Psoas muscle (tissue), 7 donors: ENCODE measurements at regions not wholly inside any gene's neighbourhood (a gene's known extent, or its start where the extent isn't known, plus 50 kb on each side); places are given as distances from the start of the nearest gene placed in this dataset.

Source experiments
- ATAC-seq, 4 donors: fragments of 200-7000 bp; cut with Tn5 transposase; one replicate each; pipeline ENCODE4 v1.9.1; 2020; ENCODE audit warnings: moderate library complexity in 3 of 4, mild to moderate bottlenecking in 2 of 4
- DNase-seq, 2 donors: peaks; one replicate each; pipeline ENCODE4 v3.0.0-alpha.2; 2020
- H3K27ac ChIP-seq: fragments of 200-600 bp; one replicate; pipeline ENCODE4 v1.8.0; 2022
- H3K27me3 ChIP-seq, 3 donors: fragments of 200-600 bp in 1 of 3; one replicate each; pipeline versions ENCODE4 v1.6.1 to v1.8.0; 2013 to 2022; ENCODE audit warnings: low read length in 2 of 3, mild to moderate bottlenecking in 2 of 3, moderate library complexity in 1 of 3; ENCODE audit not compliant: insufficient read depth in 3 of 3
- H3K36me3 ChIP-seq, 2 donors: fragments of 200-600 bp in 1 of 2; one replicate each; pipeline versions ENCODE4 v1.6.1 to v1.8.0; 2013 to 2022; ENCODE audit warnings: low read depth in 1 of 2, mild to moderate bottlenecking in 1 of 2, moderate library complexity in 1 of 2; ENCODE audit not compliant: insufficient read depth in 1 of 2
- H3K4me1 ChIP-seq: fragments of 200-600 bp; one replicate; pipeline ENCODE4 v1.8.0; 2022
- H3K4me3 ChIP-seq: fragments of 200-600 bp; one replicate; pipeline ENCODE4 v1.8.0; 2022; ENCODE audit warnings: mild to moderate bottlenecking
- H3K9me3 ChIP-seq: fragments of 200-600 bp; one replicate; pipeline ENCODE4 v1.8.0; 2022
- WGBS, 3 donors: extraction: QIAGEN DNeasy Blood & Tissue Kit; methylation state at CpG; one replicate each; pipeline versions ENCODE4 v1.1.6 to v1.1.7; 2013; 5-methylcytosine and 5-hydroxymethylcytosine counted together
- intact Hi-C, 2 donors: fragments of 100-400 bp; cut with DNase I; formaldehyde crosslinking; loops; one replicate each; pipeline versions ENCODE4 v1.11.0 to v1.14.2; 2022
- TF ChIP-seq, protein P1 (sequence below): fragments of 200-600 bp; IDR thresholded peaks from one replicate; pipeline ENCODE4 v1.8.0; 2022; ENCODE audit warnings: antibody characterized with exemption
- donor health status: healthy with polysubstance abuse.
- donor health status: DM: no; HTN: no; CAD: no; lungs with moderate emphysema.
- donor health status: Bipolar disorder and iron deficiency.
- donor health status: healthy.
- donor health status: DM: yes; HTN: yes; CAD: no.
- donor health status: DM: no; HTN: no; CAD: no.
- donor health status: DM: yes; HTN: yes; CAD: no.

GRCh38 chr12:75602106-75602505 lies 90.7 kb upstream of the KRR1 start:
- Histone ChIP-seq H3K9me3 (no peaks in the 10 kb centered on the region), H3K4me1 (no peaks in the 10 kb centered on the region), H3K4me3 (no peak overlapping the region), H3K27me3 (no peaks in the 10 kb centered on the region), H3K36me3 (no peaks in the 10 kb centered on the region), H3K27ac (no peak overlapping the region)
- TF ChIP-seq, protein P1, sequence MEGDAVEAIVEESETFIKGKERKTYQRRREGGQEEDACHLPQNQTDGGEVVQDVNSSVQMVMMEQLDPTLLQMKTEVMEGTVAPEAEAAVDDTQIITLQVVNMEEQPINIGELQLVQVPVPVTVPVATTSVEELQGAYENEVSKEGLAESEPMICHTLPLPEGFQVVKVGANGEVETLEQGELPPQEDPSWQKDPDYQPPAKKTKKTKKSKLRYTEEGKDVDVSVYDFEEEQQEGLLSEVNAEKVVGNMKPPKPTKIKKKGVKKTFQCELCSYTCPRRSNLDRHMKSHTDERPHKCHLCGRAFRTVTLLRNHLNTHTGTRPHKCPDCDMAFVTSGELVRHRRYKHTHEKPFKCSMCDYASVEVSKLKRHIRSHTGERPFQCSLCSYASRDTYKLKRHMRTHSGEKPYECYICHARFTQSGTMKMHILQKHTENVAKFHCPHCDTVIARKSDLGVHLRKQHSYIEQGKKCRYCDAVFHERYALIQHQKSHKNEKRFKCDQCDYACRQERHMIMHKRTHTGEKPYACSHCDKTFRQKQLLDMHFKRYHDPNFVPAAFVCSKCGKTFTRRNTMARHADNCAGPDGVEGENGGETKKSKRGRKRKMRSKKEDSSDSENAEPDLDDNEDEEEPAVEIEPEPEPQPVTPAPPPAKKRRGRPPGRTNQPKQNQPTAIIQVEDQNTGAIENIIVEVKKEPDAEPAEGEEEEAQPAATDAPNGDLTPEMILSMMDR, result no peak
- DNase-seq (no peak), ATAC-seq (no peak)
- WGBS, 3 donors, result 43 to 47% (median 45%) methylated on average over 4 of the region's 4 CpGs
- intact Hi-C loops, result no loop called here

DNA sequence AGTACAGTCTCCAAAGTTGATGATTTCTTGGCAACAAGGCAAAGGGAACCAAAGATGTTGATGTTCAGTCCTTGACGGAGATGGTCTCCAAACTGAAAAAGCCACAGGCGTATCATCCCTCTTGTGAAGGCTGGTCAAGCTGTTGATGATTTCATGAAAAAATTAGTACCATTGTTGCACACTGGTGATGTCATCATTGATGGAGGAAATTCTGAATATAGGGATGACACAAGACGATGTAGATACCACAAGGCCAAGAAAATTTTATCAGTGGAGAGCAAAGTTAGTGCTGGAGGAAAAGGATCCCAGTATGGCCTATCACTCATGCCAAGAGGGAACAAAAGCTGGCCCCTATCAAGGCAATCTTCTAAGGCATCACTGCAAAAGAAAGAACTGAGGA lies 88.7 kb upstream of the KRR1 start:
- no peaks in the 10 kb centered on the region for H3K9me3 ChIP-seq
- intact Hi-C loops, result no loop called here
- H3K4me1 ChIP-seq, result no peaks in the 10 kb centered on the region
- no peak overlapping the region for H3K27ac ChIP-seq
- no peaks in the 10 kb centered on the region for H3K36me3 ChIP-seq
- TF ChIP-seq, protein P1, result no peak
- ATAC-seq (no peak), DNase-seq (no peak)
- WGBS, 3 donors, result 87 to 96% (median 88%) methylated on average over 3 of the region's 3 CpGs
- no peak overlapping the region for H3K4me3 ChIP-seq
- no peaks in the 10 kb centered on the region for H3K27me3 ChIP-seq

DNA sequence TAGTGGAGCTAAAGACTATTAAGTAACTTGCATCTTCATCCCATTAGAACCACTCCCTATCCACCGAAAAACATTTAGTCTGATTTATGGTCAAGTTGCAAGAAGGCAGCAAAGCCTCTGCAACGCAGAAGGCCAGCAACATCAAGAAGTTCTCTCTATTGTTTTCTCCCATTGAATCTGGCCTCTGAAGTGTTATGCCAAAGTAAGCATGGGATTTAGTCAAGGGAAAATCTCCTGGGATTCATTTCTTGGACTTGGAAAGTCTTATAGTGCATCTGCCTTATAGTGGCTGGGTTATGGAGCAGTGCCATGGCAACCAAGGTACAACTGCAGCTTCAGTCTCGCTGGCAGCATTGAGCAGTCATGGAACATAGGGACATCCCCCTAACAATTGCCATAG lies 87.7 kb upstream of the KRR1 start:
- TF ChIP-seq, protein P1, result no peak
- H3K27ac ChIP-seq, result no peak overlapping the region
- no peak overlapping the region for H3K4me3 ChIP-seq
- no peaks in the 10 kb centered on the region for H3K27me3 ChIP-seq
- intact Hi-C loops, result no loop called here
- no peak for ATAC-seq
- no peaks in the 10 kb centered on the region for H3K4me1 ChIP-seq
- 62 to 75% (median 66%) methylated on average over 3 of the region's 3 CpGs for WGBS, 3 donors
- no peak for DNase-seq
- H3K9me3 ChIP-seq, result no peaks in the 10 kb centered on the region
- H3K36me3 ChIP-seq, result no peaks in the 10 kb centered on the region

DNA sequence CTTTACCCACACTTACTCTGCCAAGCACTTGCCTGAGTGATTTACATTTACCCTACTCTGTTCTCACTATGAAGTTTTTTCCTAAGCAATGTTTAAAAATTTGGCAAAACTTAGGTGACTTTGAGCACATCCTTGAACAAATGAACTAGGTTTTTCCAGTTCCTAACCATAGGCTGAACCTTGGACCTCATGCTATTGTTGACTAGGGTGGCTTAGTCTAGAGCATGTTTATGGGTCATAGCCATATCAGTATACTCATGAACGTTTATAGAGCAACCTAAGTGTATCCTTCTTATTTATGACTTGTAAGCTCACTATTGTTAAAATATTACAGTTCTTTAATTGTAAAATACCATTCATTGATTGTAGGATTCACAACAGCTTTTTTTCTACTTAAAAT lies 85.0 kb upstream of the KRR1 start:
- TF ChIP-seq, protein P1, result no peak
- H3K4me3 ChIP-seq, result no peak overlapping the region
- no peak overlapping the region for H3K27ac ChIP-seq
- H3K27me3 ChIP-seq, result no peaks in the 10 kb centered on the region
- no peaks in the 10 kb centered on the region for H3K36me3 ChIP-seq
- WGBS, 3 donors, result 58 to 72% (median 68%) methylated on average over 1 of the region's 1 CpG
- intact Hi-C loops, result no loop called here
- no peak for ATAC-seq
- DNase-seq, result no peak
- H3K9me3 ChIP-seq, result no peaks in the 10 kb centered on the region
- H3K4me1 ChIP-seq, result no peaks in the 10 kb centered on the region

DNA sequence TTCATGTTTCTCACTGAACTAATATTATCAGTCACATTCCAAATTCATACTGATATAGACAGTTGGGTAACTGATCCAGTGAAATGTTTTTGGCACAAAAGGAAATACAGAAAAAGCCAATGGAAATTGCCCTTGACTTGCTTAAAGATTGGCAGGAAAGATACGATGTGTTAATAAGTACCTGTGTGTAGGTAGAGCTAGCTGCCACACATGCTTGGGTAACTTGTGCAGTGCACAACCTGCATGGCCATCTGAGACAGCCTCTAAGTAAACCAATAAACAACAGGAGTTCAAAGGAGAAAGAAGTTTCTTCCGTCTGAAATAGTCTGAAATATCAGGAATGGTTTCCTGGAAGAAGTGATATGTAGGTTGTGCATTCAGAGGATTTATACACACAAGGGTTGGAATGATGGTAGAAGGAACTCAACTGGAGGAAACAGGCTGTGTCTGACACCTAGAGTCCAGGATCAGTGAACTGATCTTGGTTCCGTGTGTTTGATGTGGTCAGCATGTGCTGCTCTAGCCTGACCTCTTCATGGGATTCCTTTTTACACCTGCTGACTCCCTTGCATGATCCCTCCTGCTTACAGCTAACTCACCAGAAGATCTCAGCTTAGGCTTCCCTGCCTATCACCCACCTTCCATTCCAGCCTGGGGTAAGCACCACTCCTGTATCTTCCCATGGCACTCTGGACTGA lies 81.4 kb upstream of the KRR1 start:
- Histone ChIP-seq H3K9me3 (no peaks in the 10 kb centered on the region), H3K4me1 (no peaks in the 10 kb centered on the region), H3K27ac (no peak overlapping the region), H3K36me3 (no peaks in the 10 kb centered on the region), H3K27me3 (no peaks in the 10 kb centered on the region), H3K4me3 (no peak overlapping the region)
- DNase-seq, result no peak
- WGBS, 3 donors, result 88 to 95% (median 92%) methylated on average over 3 of the region's 3 CpGs
- TF ChIP-seq, protein P1, result no peak
- intact Hi-C loops, result no loop called here
- no peak for ATAC-seq
